ENCODE measurements at regions not wholly inside any gene's neighbourhood (a gene's known extent, or its start where the extent isn't known, plus 50 kb on each side); places are given as distances from the start of the nearest gene placed in this dataset.

DNA sequence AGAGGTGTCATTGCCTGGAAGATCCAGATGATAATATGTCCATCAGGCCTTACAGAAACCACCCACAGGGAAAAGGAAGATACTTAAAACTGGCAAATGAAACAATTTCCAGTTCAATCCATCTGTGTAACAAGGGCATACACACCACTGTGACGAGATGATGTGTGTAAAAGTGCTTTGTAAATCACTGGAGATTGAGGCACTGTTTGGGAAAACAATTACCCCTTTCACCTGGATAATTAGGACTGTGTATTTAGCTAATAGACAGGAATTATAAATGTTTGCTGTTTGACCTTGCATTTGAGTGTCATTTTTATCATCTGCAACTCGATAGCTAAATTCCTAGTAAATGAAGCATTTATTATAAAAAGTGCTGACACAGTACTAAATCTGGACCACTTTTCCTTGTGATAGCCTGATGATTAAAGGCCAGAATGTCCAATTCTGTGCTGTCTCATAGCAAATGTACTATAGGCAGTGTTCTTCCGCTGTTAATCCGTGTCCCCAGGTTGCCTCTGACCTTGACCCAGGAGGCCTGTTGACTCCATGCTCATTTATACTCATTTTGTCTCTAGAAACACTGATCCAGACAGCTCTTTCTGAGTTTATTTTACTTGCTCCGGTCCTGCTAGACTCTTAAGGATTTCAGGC, 105.8 kb downstream of the LACC1 start:
- TF ChIP-seq, protein P1, sequence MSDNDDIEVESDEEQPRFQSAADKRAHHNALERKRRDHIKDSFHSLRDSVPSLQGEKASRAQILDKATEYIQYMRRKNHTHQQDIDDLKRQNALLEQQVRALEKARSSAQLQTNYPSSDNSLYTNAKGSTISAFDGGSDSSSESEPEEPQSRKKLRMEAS (IDR thresholded peaks at IDR 0.05; ENCODE audit: low read depth, low read length), result no peak
- TF ChIP-seq, protein P2, sequence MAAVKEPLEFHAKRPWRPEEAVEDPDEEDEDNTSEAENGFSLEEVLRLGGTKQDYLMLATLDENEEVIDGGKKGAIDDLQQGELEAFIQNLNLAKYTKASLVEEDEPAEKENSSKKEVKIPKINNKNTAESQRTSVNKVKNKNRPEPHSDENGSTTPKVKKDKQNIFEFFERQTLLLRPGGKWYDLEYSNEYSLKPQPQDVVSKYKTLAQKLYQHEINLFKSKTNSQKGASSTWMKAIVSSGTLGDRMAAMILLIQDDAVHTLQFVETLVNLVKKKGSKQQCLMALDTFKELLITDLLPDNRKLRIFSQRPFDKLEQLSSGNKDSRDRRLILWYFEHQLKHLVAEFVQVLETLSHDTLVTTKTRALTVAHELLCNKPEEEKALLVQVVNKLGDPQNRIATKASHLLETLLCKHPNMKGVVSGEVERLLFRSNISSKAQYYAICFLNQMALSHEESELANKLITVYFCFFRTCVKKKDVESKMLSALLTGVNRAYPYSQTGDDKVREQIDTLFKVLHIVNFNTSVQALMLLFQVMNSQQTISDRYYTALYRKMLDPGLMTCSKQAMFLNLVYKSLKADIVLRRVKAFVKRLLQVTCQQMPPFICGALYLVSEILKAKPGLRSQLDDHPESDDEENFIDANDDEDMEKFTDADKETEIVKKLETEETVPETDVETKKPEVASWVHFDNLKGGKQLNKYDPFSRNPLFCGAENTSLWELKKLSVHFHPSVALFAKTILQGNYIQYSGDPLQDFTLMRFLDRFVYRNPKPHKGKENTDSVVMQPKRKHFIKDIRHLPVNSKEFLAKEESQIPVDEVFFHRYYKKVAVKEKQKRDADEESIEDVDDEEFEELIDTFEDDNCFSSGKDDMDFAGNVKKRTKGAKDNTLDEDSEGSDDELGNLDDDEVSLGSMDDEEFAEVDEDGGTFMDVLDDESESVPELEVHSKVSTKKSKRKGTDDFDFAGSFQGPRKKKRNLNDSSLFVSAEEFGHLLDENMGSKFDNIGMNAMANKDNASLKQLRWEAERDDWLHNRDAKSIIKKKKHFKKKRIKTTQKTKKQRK (IDR thresholded peaks at IDR 0.05; ENCODE audit: low read depth, low read length), result no peak
- TF ChIP-seq EZH2 (IDR thresholded peaks at IDR 0.05; ENCODE audit: borderline replicate concordance, control insufficient read depth, low read depth, low read length) (no peak), POLR2A (IDR thresholded peaks at IDR 0.05; ENCODE audit: low read depth, low read length) (no peak), NFIC (IDR thresholded peaks at IDR 0.05; ENCODE audit: low read depth, low read length) (no peak), MXI1 (IDR thresholded peaks at IDR 0.05; ENCODE audit: low read depth, low read length) (no peak), POLR2AphosphoS5 (IDR thresholded peaks at IDR 0.05; ENCODE audit: low read length) (no peak), CBFB (IDR thresholded peaks at IDR 0.05; ENCODE audit: low read depth) (no peak), TAF1 (IDR thresholded peaks at IDR 0.05; ENCODE audit: borderline replicate concordance, low read depth, low read length) (no peak), SIX5 (IDR thresholded peaks at IDR 0.05; ENCODE audit: low read depth, low read length, severe bottlenecking) (no peak)
- TF ChIP-seq, protein P3, sequence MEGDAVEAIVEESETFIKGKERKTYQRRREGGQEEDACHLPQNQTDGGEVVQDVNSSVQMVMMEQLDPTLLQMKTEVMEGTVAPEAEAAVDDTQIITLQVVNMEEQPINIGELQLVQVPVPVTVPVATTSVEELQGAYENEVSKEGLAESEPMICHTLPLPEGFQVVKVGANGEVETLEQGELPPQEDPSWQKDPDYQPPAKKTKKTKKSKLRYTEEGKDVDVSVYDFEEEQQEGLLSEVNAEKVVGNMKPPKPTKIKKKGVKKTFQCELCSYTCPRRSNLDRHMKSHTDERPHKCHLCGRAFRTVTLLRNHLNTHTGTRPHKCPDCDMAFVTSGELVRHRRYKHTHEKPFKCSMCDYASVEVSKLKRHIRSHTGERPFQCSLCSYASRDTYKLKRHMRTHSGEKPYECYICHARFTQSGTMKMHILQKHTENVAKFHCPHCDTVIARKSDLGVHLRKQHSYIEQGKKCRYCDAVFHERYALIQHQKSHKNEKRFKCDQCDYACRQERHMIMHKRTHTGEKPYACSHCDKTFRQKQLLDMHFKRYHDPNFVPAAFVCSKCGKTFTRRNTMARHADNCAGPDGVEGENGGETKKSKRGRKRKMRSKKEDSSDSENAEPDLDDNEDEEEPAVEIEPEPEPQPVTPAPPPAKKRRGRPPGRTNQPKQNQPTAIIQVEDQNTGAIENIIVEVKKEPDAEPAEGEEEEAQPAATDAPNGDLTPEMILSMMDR (IDR thresholded peaks at IDR 0.05 in 2 of 3, conservative IDR thresholded peaks at IDR 0.05 in 1 of 3; ENCODE audit: control insufficient read depth in 2 of 3, extremely low read depth in 1 of 3, insufficient read depth in 1 of 3, low read depth in 3 of 3, low read length in 3 of 3), result no peak

Measured in GM12878 (cell line).